Liver (tissue), 8 donors: ENCODE measurements at regions not wholly inside any gene's neighbourhood (a gene's known extent, or its start where the extent isn't known, plus 50 kb on each side); places are given as distances from the start of the nearest gene placed in this dataset.

ENCODE experiments used
- DNase-seq: peaks from one replicate; pipeline ENCODE4 v3.0.0-alpha.2; 2017; ENCODE audit warnings: low spot score
- H3K27ac ChIP-seq, 2 donors: one replicate each; pipeline ENCODE4 v1.7.0; 2013; ENCODE audit warnings: inconsistent platforms in 2 of 2, low read length in 2 of 2, control low read depth in 1 of 2, low read depth in 1 of 2, mild to moderate bottlenecking in 1 of 2
- H3K27me3 ChIP-seq, 4 donors: one replicate each; pipeline versions ENCODE4 v1.6.1 to v1.7.0; 2013; ENCODE audit warnings: low read length in 3 of 4, inconsistent platforms in 1 of 4, mild to moderate bottlenecking in 1 of 4, moderate library complexity in 1 of 4; ENCODE audit not compliant: control insufficient read depth in 4 of 4, insufficient read depth in 4 of 4
- H3K36me3 ChIP-seq, 4 donors: one replicate each; pipeline versions ENCODE4 v1.6.1 to v1.7.0; 2013; ENCODE audit warnings: low read length in 3 of 4, mild to moderate bottlenecking in 3 of 4, low read depth in 1 of 4, moderate library complexity in 1 of 4; ENCODE audit not compliant: control insufficient read depth in 4 of 4, insufficient read depth in 3 of 4
- H3K4me1 ChIP-seq, 4 donors: one replicate each; pipeline versions ENCODE4 v1.6.1 to v1.7.0; 2013; ENCODE audit warnings: low read length in 3 of 4, mild to moderate bottlenecking in 3 of 4, moderate library complexity in 1 of 4; ENCODE audit not compliant: control insufficient read depth in 4 of 4, insufficient read depth in 4 of 4
- H3K4me3 ChIP-seq, 3 donors: one replicate each; pipeline versions ENCODE4 v1.6.1 to v1.7.0; 2013; ENCODE audit warnings: low read length in 3 of 3, control low read depth in 1 of 3, low read depth in 1 of 3, mild to moderate bottlenecking in 1 of 3
- H3K9ac ChIP-seq, 2 donors: one replicate each; pipeline ENCODE4 v1.7.0; 2013; ENCODE audit warnings: low read length in 2 of 2, mild to moderate bottlenecking in 2 of 2, moderate library complexity in 2 of 2, control low read depth in 1 of 2, low read depth in 1 of 2
- H3K9me3 ChIP-seq, 4 donors: one replicate each; pipeline versions ENCODE4 v1.6.1 to v1.7.0; 2013; ENCODE audit warnings: low read length in 3 of 4; ENCODE audit not compliant: control insufficient read depth in 4 of 4
- CTCF ChIP-seq: fragments of 150-350 bp; IDR thresholded peaks from 2 replicates; pipeline ENCODE4 v1.5.1; 2017; ENCODE audit warnings: improper control_type of control experiment, low read depth, low read length; ENCODE audit not compliant: missing input control
- FOXA1 ChIP-seq: IDR thresholded peaks from 2 replicates; pipeline ENCODE4 v1.6.1; 2016; ENCODE audit warnings: antibody characterized with exemption
- FOXA2 ChIP-seq: IDR thresholded peaks from 2 replicates; pipeline ENCODE4 v1.6.1; 2016; ENCODE audit warnings: antibody characterized with exemption
- GABPA ChIP-seq, 2 donors: IDR thresholded peaks in 1 of 2; conservative IDR thresholded peaks in 1 of 2; 2 replicates each; pipeline ENCODE4 v1.6.1; 2016; ENCODE audit warnings: antibody characterized with exemption in 2 of 2, mild to moderate bottlenecking in 1 of 2, moderate library complexity in 1 of 2
- HNF4A ChIP-seq, 2 donors: conservative IDR thresholded peaks; 2 replicates each; pipeline ENCODE4 v1.6.1; 2016; ENCODE audit warnings: antibody characterized with exemption in 2 of 2, mild to moderate bottlenecking in 2 of 2
- HNF4G ChIP-seq: IDR thresholded peaks from 2 replicates; pipeline ENCODE4 v1.6.1; 2016; ENCODE audit warnings: antibody characterized with exemption
- JUND ChIP-seq, 2 donors: IDR thresholded peaks; 2 replicates each; pipeline ENCODE4 v1.6.1; 2016; ENCODE audit warnings: antibody characterized with exemption in 2 of 2
- NR2F2 ChIP-seq: IDR thresholded peaks from 2 replicates; pipeline ENCODE4 v1.6.1; 2016; ENCODE audit warnings: antibody characterized with exemption
- RAD21 ChIP-seq, 2 donors: IDR thresholded peaks; 2 replicates each; pipeline ENCODE4 v1.6.1; 2016; ENCODE audit warnings: antibody characterized with exemption in 2 of 2, mild to moderate bottlenecking in 2 of 2
- REST ChIP-seq: IDR thresholded peaks from 2 replicates; pipeline ENCODE4 v1.6.1; 2016; ENCODE audit warnings: antibody characterized with exemption, mild to moderate bottlenecking
- RXRA ChIP-seq, 2 donors: IDR thresholded peaks; 2 replicates each; pipeline ENCODE4 v1.6.1; 2017 to 2018; ENCODE audit warnings: antibody characterized with exemption in 2 of 2, mild to moderate bottlenecking in 1 of 2
- SP1 ChIP-seq: IDR thresholded peaks from 2 replicates; pipeline ENCODE4 v1.6.1; 2018; ENCODE audit warnings: antibody characterized with exemption, mild to moderate bottlenecking
- TAF1 ChIP-seq: conservative IDR thresholded peaks from 2 replicates; pipeline ENCODE4 v1.6.1; 2016; ENCODE audit warnings: antibody characterized with exemption, mild to moderate bottlenecking
- YY1 ChIP-seq: IDR thresholded peaks from 2 replicates; pipeline ENCODE4 v1.6.1; 2016; ENCODE audit warnings: antibody characterized with exemption, mild to moderate bottlenecking
- ZBTB33 ChIP-seq: IDR thresholded peaks from 2 replicates; pipeline ENCODE4 v1.6.1; 2016; ENCODE audit warnings: antibody characterized with exemption
- WGBS: extraction: QIAGEN DNeasy Blood & Tissue Kit; methylation state at CpG from one replicate; pipeline ENCODE4 v1.1.7; 2013; 5-methylcytosine and 5-hydroxymethylcytosine counted together
- TF ChIP-seq, protein P1 (sequence below): IDR thresholded peaks from 2 replicates; pipeline ENCODE4 v1.6.1; 2016; ENCODE audit warnings: antibody characterized with exemption
- TF ChIP-seq, protein P2 (sequence below): IDR thresholded peaks from 2 replicates; pipeline ENCODE4 v1.6.1; 2016; ENCODE audit warnings: antibody characterized with exemption
- donor health status: healthy.
- donor health status: healthy.
- donor health status: healthy.
- donor health status: healthy.
- donor health status: healthy.

- Histone ChIP-seq H3K4me3 (no peak overlapping the region), H3K27me3 (no peaks in the 10 kb centered on the region), H3K9me3 (no peaks in the 10 kb centered on the region), H3K4me1 (peaks cover 2 to 12% (median 5%) of the 10 kb centered on the region in 4 donors), H3K9ac (no peak overlapping the region), H3K27ac (no peak overlapping the region), H3K36me3 (no peaks in the 10 kb centered on the region)
- 91% methylated on average over 1 of the region's 1 CpG for WGBS
- no peak for TF ChIP-seq HNF4A (conservative IDR thresholded peaks at IDR 0.05)
- no peak for TF ChIP-seq YY1
- no peak for TF ChIP-seq ZBTB33
- no peak for TF ChIP-seq RXRA (IDR thresholded peaks at IDR 0.05)
- TF ChIP-seq HNF4G = no peak
- TF ChIP-seq FOXA1 = no peak
- TF ChIP-seq GABPA (IDR thresholded peaks at IDR 0.05 in 1 of 2, conservative IDR thresholded peaks at IDR 0.05 in 1 of 2) = no peak
- TF ChIP-seq, protein P1, sequence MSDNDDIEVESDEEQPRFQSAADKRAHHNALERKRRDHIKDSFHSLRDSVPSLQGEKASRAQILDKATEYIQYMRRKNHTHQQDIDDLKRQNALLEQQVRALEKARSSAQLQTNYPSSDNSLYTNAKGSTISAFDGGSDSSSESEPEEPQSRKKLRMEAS = no peak
- no peak for DNase-seq
Measured at GRCh38 chr9:82456642-82457041, 468.1 kb downstream of the SPATA31D1 start.

DNA sequence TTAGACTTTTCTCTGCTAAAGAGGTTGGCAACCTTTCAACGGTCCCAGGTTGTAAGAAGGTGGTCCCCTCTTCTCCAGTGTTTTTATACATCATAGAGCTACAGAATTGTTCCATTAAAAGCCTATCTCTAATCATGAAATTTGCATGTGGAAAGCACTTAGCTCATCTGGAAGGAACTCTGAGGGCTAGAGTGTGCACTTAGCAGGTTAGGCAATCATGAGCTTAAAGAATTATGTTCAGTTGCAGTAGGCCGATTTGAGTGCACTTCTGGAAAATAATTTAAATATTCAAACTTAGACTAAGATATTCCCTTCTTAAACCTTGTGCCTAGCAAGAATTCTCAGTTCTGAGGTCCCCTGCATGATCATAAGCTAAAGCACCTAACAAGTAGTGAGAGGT, 468.7 kb downstream of the SPATA31D1 start:
- DNase-seq = no peak
- H3K9me3 ChIP-seq = no peaks in the 10 kb centered on the region
- no peak overlapping the region for H3K9ac ChIP-seq
- WGBS = 93% methylated on average over 2 of the region's 2 CpGs
- H3K27me3 ChIP-seq = no peaks in the 10 kb centered on the region
- H3K4me3 ChIP-seq = no peak overlapping the region
- H3K4me1 ChIP-seq = peaks cover 2 to 12% (median 5%) of the 10 kb centered on the region in 4 donors
- TF ChIP-seq ZBTB33 (no peak), SP1 (no peak), YY1 (no peak), REST (no peak), FOXA1 (no peak), FOXA2 (no peak), GABPA (IDR thresholded peaks at IDR 0.05 in 1 of 2, conservative IDR thresholded peaks at IDR 0.05 in 1 of 2) (no peak), TAF1 (no peak), NR2F2 (no peak), CTCF (no peak), JUND (IDR thresholded peaks at IDR 0.05) (no peak), HNF4G (no peak), HNF4A (conservative IDR thresholded peaks at IDR 0.05) (no peak), RAD21 (IDR thresholded peaks at IDR 0.05) (no peak), RXRA (IDR thresholded peaks at IDR 0.05) (no peak)
- TF ChIP-seq, protein P2, sequence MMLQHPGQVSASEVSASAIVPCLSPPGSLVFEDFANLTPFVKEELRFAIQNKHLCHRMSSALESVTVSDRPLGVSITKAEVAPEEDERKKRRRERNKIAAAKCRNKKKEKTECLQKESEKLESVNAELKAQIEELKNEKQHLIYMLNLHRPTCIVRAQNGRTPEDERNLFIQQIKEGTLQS = no peak
- TF ChIP-seq, protein P1 = no peak
- H3K36me3 ChIP-seq = no peaks in the 10 kb centered on the region
- no peak overlapping the region for H3K27ac ChIP-seq
